Neuronal stem cell (in vitro differentiated cells): ENCODE measurements at regions not wholly inside any gene's neighbourhood (a gene's known extent, or its start where the extent isn't known, plus 50 kb on each side); places are given as distances from the start of the nearest gene placed in this dataset.

Experiments used
- DNase-seq: peaks from one replicate; pipeline ENCODE4 v3.0.0-alpha.2; 2013; ENCODE audit warnings: low spot score
- H2AFZ ChIP-seq: one replicate; pipeline ENCODE4 v1.6.1; 2013; ENCODE audit warnings: mild to moderate bottlenecking, low read length, inconsistent platforms
- H2AK5ac ChIP-seq: 2 replicates; pipeline ENCODE4 v1.6.1; 2013; ENCODE audit warnings: low read depth, mild to moderate bottlenecking, inconsistent platforms, low read length, moderate library complexity, mixed read lengths
- H2BK120ac ChIP-seq: 2 replicates; pipeline ENCODE4 v1.6.1; 2013; ENCODE audit warnings: low read depth, mild to moderate bottlenecking, inconsistent platforms, low read length, moderate library complexity, mixed read lengths
- H2BK12ac ChIP-seq: one replicate; pipeline ENCODE4 v1.6.1; 2013; ENCODE audit warnings: low read length, inconsistent platforms
- H2BK15ac ChIP-seq: 2 replicates; pipeline ENCODE4 v1.6.1; 2013; ENCODE audit warnings: mild to moderate bottlenecking, low read length, inconsistent platforms, mixed read lengths
- H2BK5ac ChIP-seq: one replicate; pipeline ENCODE4 v1.6.1; 2013; ENCODE audit warnings: inconsistent platforms, mild to moderate bottlenecking, low read length, moderate library complexity
- H3K14ac ChIP-seq: one replicate; pipeline ENCODE4 v1.6.1; 2013; ENCODE audit warnings: low read length, inconsistent platforms
- H3K18ac ChIP-seq: 2 replicates; pipeline ENCODE4 v1.6.1; 2013; ENCODE audit warnings: low read length, inconsistent platforms
- H3K23ac ChIP-seq: 2 replicates; pipeline ENCODE4 v1.6.1; 2013; ENCODE audit warnings: low read depth, mild to moderate bottlenecking, mixed read lengths, low read length, inconsistent platforms; ENCODE audit not compliant: poor library complexity
- H3K27ac ChIP-seq: replicated peaks from 3 replicates; pipeline ENCODE4 v1.5.1; 2013; ENCODE audit warnings: low read length, inconsistent platforms
- H3K27me3 ChIP-seq, 3 experiments: 2 replicates each; pipeline ENCODE4 v1.6.1; 2013; ENCODE audit warnings: low read length in 3 of 3, mild to moderate bottlenecking in 2 of 3, inconsistent platforms in 1 of 3, low read depth in 1 of 3, mixed read lengths in 1 of 3, moderate library complexity in 1 of 3; ENCODE audit not compliant: control insufficient read depth in 3 of 3, insufficient read depth in 3 of 3
- H3K36me3 ChIP-seq, 2 donors: replicated peaks in 1 of 2; 2 replicates each; pipeline ENCODE4 v1.6.1; 2013; ENCODE audit warnings: low read length in 2 of 2; ENCODE audit not compliant: control insufficient read depth in 2 of 2, insufficient read depth in 2 of 2
- H3K4ac ChIP-seq: 2 replicates; pipeline ENCODE4 v1.6.1; 2013; ENCODE audit warnings: inconsistent platforms, mild to moderate bottlenecking, low read length, moderate library complexity
- H3K4me1 ChIP-seq, 2 donors: 1 replicate in 1 of 2; 2 replicates in 1 of 2; pipeline ENCODE4 v1.6.1; 2013; ENCODE audit warnings: low read length in 2 of 2, low read depth in 1 of 2; ENCODE audit not compliant: control insufficient read depth in 2 of 2, insufficient read depth in 1 of 2
- H3K4me2 ChIP-seq: one replicate; pipeline ENCODE4 v1.6.1; 2013; ENCODE audit warnings: mild to moderate bottlenecking, low read length, inconsistent platforms; ENCODE audit not compliant: insufficient read depth, poor library complexity, severe bottlenecking
- H3K4me3 ChIP-seq, 2 donors: 2 replicates each; pipeline ENCODE4 v1.5.1; 2013; ENCODE audit warnings: low read length in 2 of 2, mild to moderate bottlenecking in 2 of 2, inconsistent platforms in 1 of 2, moderate library complexity in 1 of 2
- H3K79me1 ChIP-seq: one replicate; pipeline ENCODE4 v1.6.1; 2013; ENCODE audit warnings: low read depth, mild to moderate bottlenecking, inconsistent platforms, low read length, moderate library complexity
- H3K9ac ChIP-seq: one replicate; pipeline ENCODE4 v1.6.1; 2013; ENCODE audit warnings: mild to moderate bottlenecking, low read depth, low read length, inconsistent platforms; ENCODE audit not compliant: poor library complexity
- H3K9me3 ChIP-seq, 2 donors: replicated peaks in 1 of 2; 2 replicates each; pipeline versions ENCODE3 to v1.6.1; 2013; ENCODE audit warnings: low read length in 2 of 2, mild to moderate bottlenecking in 2 of 2, inconsistent platforms in 1 of 2, low read depth in 1 of 2, mixed read lengths in 1 of 2, moderate library complexity in 1 of 2; ENCODE audit not compliant: control insufficient read depth in 2 of 2, insufficient read depth in 1 of 2
- H4K8ac ChIP-seq: one replicate; pipeline ENCODE4 v1.6.1; 2013; ENCODE audit warnings: low read depth, mild to moderate bottlenecking, inconsistent platforms, low read length, moderate library complexity
- H4K91ac ChIP-seq: one replicate; pipeline ENCODE4 v1.6.1; 2013; ENCODE audit warnings: low read length, low read depth, mild to moderate bottlenecking, inconsistent platforms; ENCODE audit not compliant: poor library complexity
- WGBS, 2 donors: extraction: QIAGEN DNeasy Blood & Tissue Kit; methylation state at CpG; one replicate each; pipeline ENCODE4 v1.1.7; 2013; ENCODE audit warnings: missing lambda C conversion rate in 2 of 2, mixed read lengths in 1 of 2; ENCODE audit not compliant: insufficient read length in 2 of 2, insufficient replicate concordance in 1 of 2; ENCODE audit errors: extremely low coverage in 2 of 2; 5-methylcytosine and 5-hydroxymethylcytosine counted together

- Histone ChIP-seq H3K4ac (no peak overlapping the region), H2AK5ac (no peak overlapping the region), H4K8ac (no peak overlapping the region), H2BK5ac (no peak overlapping the region), H2BK120ac (no peak overlapping the region), H4K91ac (no peak overlapping the region), H3K79me1 (no peaks in the 10 kb centered on the region), H2BK12ac (no peak overlapping the region), H3K4me2 (no peak overlapping the region), H3K9ac (no peak overlapping the region), H2BK15ac (no peak overlapping the region), H2AFZ (no peak overlapping the region), H3K18ac (no peak overlapping the region), H3K9me3 (no peaks in the 10 kb centered on the region), H3K14ac (no peak overlapping the region), H3K4me3 (no peak overlapping the region), H3K27me3 (no peaks in the 10 kb centered on the region), H3K23ac (no peak overlapping the region), H3K27ac (no peak overlapping the region), H3K4me1 (peaks cover 0 to under 1% of the 10 kb centered on the region in 2 donors), H3K36me3 (no peaks in the 10 kb centered on the region)
- no CpG with 5 or more reads among the region's 3 CpGs for WGBS, 2 donors
- no peak for DNase-seq
Observed at GRCh38 chr5:13501176-13501575, 443.3 kb downstream of the DNAH5 start.

GRCh38 chr5:13498279-13498678 is 446.2 kb downstream of the DNAH5 start:
- H3K36me3 ChIP-seq: no peaks in the 10 kb centered on the region
- H2AFZ ChIP-seq: no peak overlapping the region
- H3K18ac ChIP-seq: no peak overlapping the region
- H3K9ac ChIP-seq: no peak overlapping the region
- no peak overlapping the region for H4K91ac ChIP-seq
- no peak overlapping the region for H3K23ac ChIP-seq
- no peak overlapping the region for H3K4ac ChIP-seq
- H3K27me3 ChIP-seq: no peaks in the 10 kb centered on the region
- H2BK12ac ChIP-seq: no peak overlapping the region
- DNase-seq: no peak
- no peaks in the 10 kb centered on the region for H3K79me1 ChIP-seq
- H3K9me3 ChIP-seq: no peaks in the 10 kb centered on the region
- H3K4me2 ChIP-seq: no peak overlapping the region
- H2BK120ac ChIP-seq: no peak overlapping the region
- no peak overlapping the region for H2AK5ac ChIP-seq
- no peak overlapping the region for H4K8ac ChIP-seq
- no peaks in the 10 kb centered on the region for H3K4me1 ChIP-seq
- H3K4me3 ChIP-seq: no peak overlapping the region
- H3K27ac ChIP-seq: no peak overlapping the region
- no peak overlapping the region for H2BK5ac ChIP-seq
- no peak overlapping the region for H3K14ac ChIP-seq
- H2BK15ac ChIP-seq: no peak overlapping the region

- Histone ChIP-seq H3K14ac (no peak overlapping the region), H4K8ac (no peak overlapping the region), H2AK5ac (no peak overlapping the region), H3K9me3 (no peaks in the 10 kb centered on the region), H3K4me3 (no peak overlapping the region), H2BK120ac (no peak overlapping the region), H3K4me1 (no peaks in the 10 kb centered on the region), H3K27me3 (no peaks in the 10 kb centered on the region), H4K91ac (no peak overlapping the region), H2BK12ac (no peak overlapping the region), H2BK15ac (no peak overlapping the region), H3K27ac (no peak overlapping the region), H2BK5ac (no peak overlapping the region), H3K4ac (no peak overlapping the region), H3K79me1 (no peaks in the 10 kb centered on the region), H2AFZ (no peak overlapping the region), H3K18ac (no peak overlapping the region), H3K23ac (no peak overlapping the region), H3K36me3 (no peaks in the 10 kb centered on the region), H3K9ac (no peak overlapping the region), H3K4me2 (no peak overlapping the region)
- whole genome bisulfite sequencing, 2 donors: no CpG with 5 or more reads among the region's 8 CpGs
- no peak for DNase-seq
Observed at GRCh38 chr5:13488254-13488931, 456.1 kb downstream of the DNAH5 start.

- no peak overlapping the region for H3K4me3 ChIP-seq
- H4K8ac ChIP-seq: no peak overlapping the region
- no peak overlapping the region for H2AK5ac ChIP-seq
- no peaks in the 10 kb centered on the region for H3K4me1 ChIP-seq
- no peak overlapping the region for H3K4me2 ChIP-seq
- no peak overlapping the region for H3K18ac ChIP-seq
- no peaks in the 10 kb centered on the region for H3K79me1 ChIP-seq
- H3K23ac ChIP-seq: no peak overlapping the region
- H2BK120ac ChIP-seq: no peak overlapping the region
- no peaks in the 10 kb centered on the region for H3K9me3 ChIP-seq
- H2BK15ac ChIP-seq: no peak overlapping the region
- H2BK12ac ChIP-seq: no peak overlapping the region
- H3K14ac ChIP-seq: no peak overlapping the region
- no peak overlapping the region for H4K91ac ChIP-seq
- H3K4ac ChIP-seq: no peak overlapping the region
- H3K9ac ChIP-seq: no peak overlapping the region
- no peak overlapping the region for H3K27ac ChIP-seq
- H2AFZ ChIP-seq: no peak overlapping the region
- no peaks in the 10 kb centered on the region for H3K36me3 ChIP-seq
- H2BK5ac ChIP-seq: no peak overlapping the region
- no peaks in the 10 kb centered on the region for H3K27me3 ChIP-seq
- no peak for DNase-seq
- WGBS, 2 donors: no CpG with 5 or more reads among the region's 2 CpGs
Observed at GRCh38 chr5:13480834-13481233, 463.7 kb downstream of the DNAH5 start.
